ENCODE measurements at regions not wholly inside any gene's neighbourhood (a gene's known extent, or its start where the extent isn't known, plus 50 kb on each side); places are given as distances from the start of the nearest gene placed in this dataset.

GRCh38 chr20:63130658-63131577, 85.0 kb downstream of the YTHDF1 start:
- CTCF ChIA-PET: no interaction called here
- POLR2A ChIA-PET: no interaction called here
- TF ChIP-seq, protein P1, sequence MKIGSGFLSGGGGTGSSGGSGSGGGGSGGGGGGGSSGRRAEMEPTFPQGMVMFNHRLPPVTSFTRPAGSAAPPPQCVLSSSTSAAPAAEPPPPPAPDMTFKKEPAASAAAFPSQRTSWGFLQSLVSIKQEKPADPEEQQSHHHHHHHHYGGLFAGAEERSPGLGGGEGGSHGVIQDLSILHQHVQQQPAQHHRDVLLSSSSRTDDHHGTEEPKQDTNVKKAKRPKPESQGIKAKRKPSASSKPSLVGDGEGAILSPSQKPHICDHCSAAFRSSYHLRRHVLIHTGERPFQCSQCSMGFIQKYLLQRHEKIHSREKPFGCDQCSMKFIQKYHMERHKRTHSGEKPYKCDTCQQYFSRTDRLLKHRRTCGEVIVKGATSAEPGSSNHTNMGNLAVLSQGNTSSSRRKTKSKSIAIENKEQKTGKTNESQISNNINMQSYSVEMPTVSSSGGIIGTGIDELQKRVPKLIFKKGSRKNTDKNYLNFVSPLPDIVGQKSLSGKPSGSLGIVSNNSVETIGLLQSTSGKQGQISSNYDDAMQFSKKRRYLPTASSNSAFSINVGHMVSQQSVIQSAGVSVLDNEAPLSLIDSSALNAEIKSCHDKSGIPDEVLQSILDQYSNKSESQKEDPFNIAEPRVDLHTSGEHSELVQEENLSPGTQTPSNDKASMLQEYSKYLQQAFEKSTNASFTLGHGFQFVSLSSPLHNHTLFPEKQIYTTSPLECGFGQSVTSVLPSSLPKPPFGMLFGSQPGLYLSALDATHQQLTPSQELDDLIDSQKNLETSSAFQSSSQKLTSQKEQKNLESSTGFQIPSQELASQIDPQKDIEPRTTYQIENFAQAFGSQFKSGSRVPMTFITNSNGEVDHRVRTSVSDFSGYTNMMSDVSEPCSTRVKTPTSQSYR (CRISPR knock-in tag; IDR thresholded peaks at IDR 0.05): no peak
- TF ChIP-seq, protein P2, sequence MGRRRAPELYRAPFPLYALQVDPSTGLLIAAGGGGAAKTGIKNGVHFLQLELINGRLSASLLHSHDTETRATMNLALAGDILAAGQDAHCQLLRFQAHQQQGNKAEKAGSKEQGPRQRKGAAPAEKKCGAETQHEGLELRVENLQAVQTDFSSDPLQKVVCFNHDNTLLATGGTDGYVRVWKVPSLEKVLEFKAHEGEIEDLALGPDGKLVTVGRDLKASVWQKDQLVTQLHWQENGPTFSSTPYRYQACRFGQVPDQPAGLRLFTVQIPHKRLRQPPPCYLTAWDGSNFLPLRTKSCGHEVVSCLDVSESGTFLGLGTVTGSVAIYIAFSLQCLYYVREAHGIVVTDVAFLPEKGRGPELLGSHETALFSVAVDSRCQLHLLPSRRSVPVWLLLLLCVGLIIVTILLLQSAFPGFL (CRISPR knock-in tag; IDR thresholded peaks at IDR 0.05; ENCODE audit: borderline replicate concordance): no peak
- TF ChIP-seq ZNF219 (CRISPR knock-in tag; IDR thresholded peaks at IDR 0.05; ENCODE audit: borderline replicate concordance) (no peak), ZNF317 (CRISPR knock-in tag; IDR thresholded peaks at IDR 0.05; ENCODE audit: borderline replicate concordance, low read depth) (no peak), JUN (CRISPR knock-in tag; IDR thresholded peaks at IDR 0.05) (no peak), ELF4 (CRISPR knock-in tag; IDR thresholded peaks at IDR 0.05; ENCODE audit: low read depth) (no peak), STAT6 (CRISPR knock-in tag; conservative IDR thresholded peaks at IDR 0.05; ENCODE audit: low read depth) (no peak), CREM (CRISPR knock-in tag; IDR thresholded peaks at IDR 0.05) (no peak), GABPB1 (CRISPR knock-in tag; IDR thresholded peaks at IDR 0.05) (no peak), FOXJ3 (CRISPR knock-in tag; IDR thresholded peaks at IDR 0.05; ENCODE audit: borderline replicate concordance) (no peak), CDX4 (CRISPR knock-in tag; IDR thresholded peaks at IDR 0.05; ENCODE audit: borderline replicate concordance) (no peak), TEAD1 (CRISPR knock-in tag; IDR thresholded peaks at IDR 0.05) (no peak)
- TF ChIP-seq, protein P3, sequence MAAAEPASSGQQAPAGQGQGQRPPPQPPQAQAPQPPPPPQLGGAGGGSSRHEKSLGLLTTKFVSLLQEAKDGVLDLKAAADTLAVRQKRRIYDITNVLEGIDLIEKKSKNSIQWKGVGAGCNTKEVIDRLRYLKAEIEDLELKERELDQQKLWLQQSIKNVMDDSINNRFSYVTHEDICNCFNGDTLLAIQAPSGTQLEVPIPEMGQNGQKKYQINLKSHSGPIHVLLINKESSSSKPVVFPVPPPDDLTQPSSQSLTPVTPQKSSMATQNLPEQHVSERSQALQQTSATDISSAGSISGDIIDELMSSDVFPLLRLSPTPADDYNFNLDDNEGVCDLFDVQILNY (CRISPR knock-in tag; IDR thresholded peaks at IDR 0.05): no peak
- TF ChIP-seq, protein P4, sequence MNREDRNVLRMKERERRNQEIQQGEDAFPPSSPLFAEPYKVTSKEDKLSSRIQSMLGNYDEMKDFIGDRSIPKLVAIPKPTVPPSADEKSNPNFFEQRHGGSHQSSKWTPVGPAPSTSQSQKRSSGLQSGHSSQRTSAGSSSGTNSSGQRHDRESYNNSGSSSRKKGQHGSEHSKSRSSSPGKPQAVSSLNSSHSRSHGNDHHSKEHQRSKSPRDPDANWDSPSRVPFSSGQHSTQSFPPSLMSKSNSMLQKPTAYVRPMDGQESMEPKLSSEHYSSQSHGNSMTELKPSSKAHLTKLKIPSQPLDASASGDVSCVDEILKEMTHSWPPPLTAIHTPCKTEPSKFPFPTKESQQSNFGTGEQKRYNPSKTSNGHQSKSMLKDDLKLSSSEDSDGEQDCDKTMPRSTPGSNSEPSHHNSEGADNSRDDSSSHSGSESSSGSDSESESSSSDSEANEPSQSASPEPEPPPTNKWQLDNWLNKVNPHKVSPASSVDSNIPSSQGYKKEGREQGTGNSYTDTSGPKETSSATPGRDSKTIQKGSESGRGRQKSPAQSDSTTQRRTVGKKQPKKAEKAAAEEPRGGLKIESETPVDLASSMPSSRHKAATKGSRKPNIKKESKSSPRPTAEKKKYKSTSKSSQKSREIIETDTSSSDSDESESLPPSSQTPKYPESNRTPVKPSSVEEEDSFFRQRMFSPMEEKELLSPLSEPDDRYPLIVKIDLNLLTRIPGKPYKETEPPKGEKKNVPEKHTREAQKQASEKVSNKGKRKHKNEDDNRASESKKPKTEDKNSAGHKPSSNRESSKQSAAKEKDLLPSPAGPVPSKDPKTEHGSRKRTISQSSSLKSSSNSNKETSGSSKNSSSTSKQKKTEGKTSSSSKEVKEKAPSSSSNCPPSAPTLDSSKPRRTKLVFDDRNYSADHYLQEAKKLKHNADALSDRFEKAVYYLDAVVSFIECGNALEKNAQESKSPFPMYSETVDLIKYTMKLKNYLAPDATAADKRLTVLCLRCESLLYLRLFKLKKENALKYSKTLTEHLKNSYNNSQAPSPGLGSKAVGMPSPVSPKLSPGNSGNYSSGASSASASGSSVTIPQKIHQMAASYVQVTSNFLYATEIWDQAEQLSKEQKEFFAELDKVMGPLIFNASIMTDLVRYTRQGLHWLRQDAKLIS (CRISPR knock-in tag; IDR thresholded peaks at IDR 0.05; ENCODE audit: borderline replicate concordance): no peak
- TF ChIP-seq, protein P5, sequence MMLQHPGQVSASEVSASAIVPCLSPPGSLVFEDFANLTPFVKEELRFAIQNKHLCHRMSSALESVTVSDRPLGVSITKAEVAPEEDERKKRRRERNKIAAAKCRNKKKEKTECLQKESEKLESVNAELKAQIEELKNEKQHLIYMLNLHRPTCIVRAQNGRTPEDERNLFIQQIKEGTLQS (CRISPR knock-in tag; conservative IDR thresholded peaks at IDR 0.05): no peak
- peaks cover 9% of the 10 kb centered on the region for H3K4me1 Mint-ChIP-seq
- DNase-seq (ENCODE audit: low spot score) (peak; percentile 13), ATAC-seq (no peak)
- H3K9me3 Mint-ChIP-seq: no peaks in the 10 kb centered on the region
- H3K27me3 Mint-ChIP-seq (ENCODE audit: low read depth): no peaks in the 10 kb centered on the region; the same call in 1 of the 2 replicates
- H3K4me3 Mint-ChIP-seq: peak overlapping the region; percentile 29; the same call in 1 of the 2 replicates
- no peaks in the 10 kb centered on the region for H3K36me3 Mint-ChIP-seq
- no peak overlapping the region for H3K27ac Mint-ChIP-seq

Measured in WTC11 (cell line).